ENCODE measurements at regions not wholly inside any gene's neighbourhood (a gene's known extent, or its start where the extent isn't known, plus 50 kb on each side); places are given as distances from the start of the nearest gene placed in this dataset.

DNA sequence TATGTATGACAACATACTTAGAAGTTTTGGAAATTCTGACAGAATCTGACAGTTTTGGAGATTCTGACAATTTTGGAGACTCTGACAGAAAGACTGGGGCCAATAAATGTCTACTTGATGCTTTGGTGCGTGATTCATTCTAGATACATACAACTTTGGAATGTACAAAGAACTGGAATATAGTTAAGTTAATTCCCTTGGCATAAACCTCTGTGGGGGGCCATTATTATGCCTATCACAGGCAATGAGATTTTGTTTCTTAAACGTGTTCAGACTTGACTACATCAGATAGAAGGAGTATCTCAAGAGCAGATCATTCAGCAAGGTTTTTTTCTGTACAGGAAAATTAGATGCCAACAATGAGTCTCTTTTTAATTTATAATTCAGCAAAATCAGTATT is 617.6 kb upstream of the ZNF717 start:
- Histone ChIP-seq H2AFZ (replicated peaks) (no peak overlapping the region), H3K79me2 (ENCODE audit: low read depth) (no peaks in the 10 kb centered on the region), H3K4me1 (no peaks in the 10 kb centered on the region), H3K4me2 (no peak overlapping the region), H3K27ac (no peak overlapping the region), H3K4me3 (no peak overlapping the region), H3K36me3 (no peaks in the 10 kb centered on the region), H3K27me3 (no peaks in the 10 kb centered on the region), H3F3A (ENCODE audit: low read depth) (no peaks in the 10 kb centered on the region), H4K20me1 (ENCODE audit: low read depth) (no peaks in the 10 kb centered on the region), H3K9me3 (ENCODE audit: low read depth) (no peaks in the 10 kb centered on the region), H3K9ac (no peak overlapping the region)
- H3K9me3 Mint-ChIP-seq: no peaks in the 10 kb centered on the region
- no peak overlapping the region for H3K27ac Mint-ChIP-seq
- no peaks in the 10 kb centered on the region for H3K4me1 Mint-ChIP-seq
- TF ChIP-seq, protein P1, sequence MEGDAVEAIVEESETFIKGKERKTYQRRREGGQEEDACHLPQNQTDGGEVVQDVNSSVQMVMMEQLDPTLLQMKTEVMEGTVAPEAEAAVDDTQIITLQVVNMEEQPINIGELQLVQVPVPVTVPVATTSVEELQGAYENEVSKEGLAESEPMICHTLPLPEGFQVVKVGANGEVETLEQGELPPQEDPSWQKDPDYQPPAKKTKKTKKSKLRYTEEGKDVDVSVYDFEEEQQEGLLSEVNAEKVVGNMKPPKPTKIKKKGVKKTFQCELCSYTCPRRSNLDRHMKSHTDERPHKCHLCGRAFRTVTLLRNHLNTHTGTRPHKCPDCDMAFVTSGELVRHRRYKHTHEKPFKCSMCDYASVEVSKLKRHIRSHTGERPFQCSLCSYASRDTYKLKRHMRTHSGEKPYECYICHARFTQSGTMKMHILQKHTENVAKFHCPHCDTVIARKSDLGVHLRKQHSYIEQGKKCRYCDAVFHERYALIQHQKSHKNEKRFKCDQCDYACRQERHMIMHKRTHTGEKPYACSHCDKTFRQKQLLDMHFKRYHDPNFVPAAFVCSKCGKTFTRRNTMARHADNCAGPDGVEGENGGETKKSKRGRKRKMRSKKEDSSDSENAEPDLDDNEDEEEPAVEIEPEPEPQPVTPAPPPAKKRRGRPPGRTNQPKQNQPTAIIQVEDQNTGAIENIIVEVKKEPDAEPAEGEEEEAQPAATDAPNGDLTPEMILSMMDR (IDR thresholded peaks at IDR 0.05): no peak
- TF ChIP-seq EZH2 (IDR thresholded peaks at IDR 0.05) (no peak), EZH2phosphoT487 (IDR thresholded peaks at IDR 0.05) (no peak)
- no peak for DNase-seq (ENCODE audit: low spot score)
- no peak overlapping the region for H3K4me3 Mint-ChIP-seq
- no peaks in the 10 kb centered on the region for H3K36me3 Mint-ChIP-seq
- H3K27me3 Mint-ChIP-seq (ENCODE audit: insufficient read depth, low read depth): no peaks in the 10 kb centered on the region

DNA sequence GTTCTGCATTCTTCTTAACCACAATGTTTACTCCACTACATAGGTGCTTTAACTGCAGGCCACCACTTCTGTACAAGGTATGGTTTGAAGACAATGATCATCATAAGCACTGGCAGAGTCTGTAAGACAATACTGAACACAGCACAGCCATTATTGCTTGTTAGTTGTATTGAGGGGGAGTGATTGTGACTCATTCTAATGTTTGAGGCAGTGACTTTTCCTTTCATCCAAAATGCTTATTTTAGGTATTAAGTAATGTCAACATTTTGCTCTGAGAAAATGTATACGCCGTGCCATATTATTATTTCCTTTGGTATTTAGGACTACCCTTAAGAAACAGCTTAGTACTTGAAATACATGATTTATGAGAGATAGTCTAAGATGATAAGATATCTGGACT is 618.2 kb upstream of the ZNF717 start:
- Histone ChIP-seq H3K9ac (no peak overlapping the region), H3K4me3 (no peak overlapping the region), H3K9me3 (ENCODE audit: low read depth) (no peaks in the 10 kb centered on the region), H3K4me1 (no peaks in the 10 kb centered on the region), H3K27me3 (no peaks in the 10 kb centered on the region), H4K20me1 (ENCODE audit: low read depth) (no peaks in the 10 kb centered on the region), H3K36me3 (no peaks in the 10 kb centered on the region), H3K27ac (no peak overlapping the region), H3K4me2 (no peak overlapping the region), H2AFZ (replicated peaks) (no peak overlapping the region), H3K79me2 (ENCODE audit: low read depth) (no peaks in the 10 kb centered on the region), H3F3A (ENCODE audit: low read depth) (no peaks in the 10 kb centered on the region)
- TF ChIP-seq EZH2phosphoT487 (IDR thresholded peaks at IDR 0.05) (no peak), EZH2 (IDR thresholded peaks at IDR 0.05) (no peak)
- TF ChIP-seq, protein P1 (IDR thresholded peaks at IDR 0.05): no peak
- H3K36me3 Mint-ChIP-seq: no peaks in the 10 kb centered on the region
- H3K27ac Mint-ChIP-seq: no peak overlapping the region
- H3K4me3 Mint-ChIP-seq: no peak overlapping the region
- H3K9me3 Mint-ChIP-seq: no peaks in the 10 kb centered on the region
- no peak for DNase-seq (ENCODE audit: low spot score)
- no peaks in the 10 kb centered on the region for H3K4me1 Mint-ChIP-seq
- no peaks in the 10 kb centered on the region for H3K27me3 Mint-ChIP-seq (ENCODE audit: insufficient read depth, low read depth)

DNA sequence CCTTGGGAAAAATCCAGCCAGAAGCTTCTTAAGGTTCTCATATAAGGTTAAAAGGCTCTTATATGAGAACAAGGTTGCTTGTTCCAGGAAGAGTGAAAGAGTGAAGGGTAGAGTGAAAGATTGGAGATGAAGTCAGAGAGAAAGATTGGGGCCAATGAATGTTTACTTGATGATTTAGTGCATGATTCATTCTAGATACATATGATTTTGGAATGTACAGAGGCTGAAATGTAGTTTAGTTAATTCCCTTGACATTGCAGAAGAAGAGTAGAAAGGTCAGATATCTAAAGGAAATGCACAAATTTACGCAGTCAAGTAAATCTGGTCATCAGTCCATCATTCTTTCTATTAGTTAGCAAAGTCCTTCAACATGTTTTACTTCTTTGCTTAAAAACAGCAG is 619.8 kb upstream of the ZNF717 start:
- H3K36me3 Mint-ChIP-seq: no peaks in the 10 kb centered on the region
- TF ChIP-seq, protein P1 (IDR thresholded peaks at IDR 0.05): no peak
- TF ChIP-seq EZH2 (IDR thresholded peaks at IDR 0.05): no peak
- Histone ChIP-seq H2AFZ (replicated peaks) (no peak overlapping the region), H3K79me2 (ENCODE audit: low read depth) (no peaks in the 10 kb centered on the region), H3K4me2 (no peak overlapping the region), H3K4me1 (no peaks in the 10 kb centered on the region), H3K9me3 (ENCODE audit: low read depth) (no peaks in the 10 kb centered on the region), H3K4me3 (no peak overlapping the region), H3K36me3 (no peaks in the 10 kb centered on the region), H4K20me1 (ENCODE audit: low read depth) (no peaks in the 10 kb centered on the region), H3K9ac (no peak overlapping the region), H3K27ac (no peak overlapping the region), H3K27me3 (no peaks in the 10 kb centered on the region), H3F3A (ENCODE audit: low read depth) (no peaks in the 10 kb centered on the region)
- H3K9me3 Mint-ChIP-seq: no peaks in the 10 kb centered on the region
- no peak for DNase-seq (ENCODE audit: low spot score)
- no peak overlapping the region for H3K27ac Mint-ChIP-seq
- no peak overlapping the region for H3K4me3 Mint-ChIP-seq
- H3K4me1 Mint-ChIP-seq: no peaks in the 10 kb centered on the region
- no peaks in the 10 kb centered on the region for H3K27me3 Mint-ChIP-seq (ENCODE audit: insufficient read depth, low read depth)
